CD4-positive, alpha-beta T cell treated with Interferon alpha-2 for 1 hour (primary cell): ENCODE measurements at regions not wholly inside any gene's neighbourhood (a gene's known extent, or its start where the extent isn't known, plus 50 kb on each side); places are given as distances from the start of the nearest gene placed in this dataset.
A peak's percentile ranks its signal among the peaks of the same experiment; 100 is the strongest.

Experiments used
- DNase-seq, 2 donors: peaks; one replicate each; pipeline ENCODE4 v3.0.0-alpha.2; 2020 to 2022

- DNase-seq: peak in 1 of 2 donors; percentile 4
Measured at GRCh38 chr2:40823478-40823877, 371.6 kb upstream of the SLC8A1 start.

- no peak for DNase-seq
Measured at GRCh38 chr2:40824278-40824677, 372.4 kb upstream of the SLC8A1 start.

- DNase-seq: no peak
Measured at GRCh38 chr2:40827392-40827791, 375.5 kb upstream of the SLC8A1 start.

GRCh38 chr2:40831321-40831873 lies 379.5 kb upstream of the SLC8A1 start:
- no peak for DNase-seq

GRCh38 chr2:40841856-40842255 lies 390.0 kb upstream of the SLC8A1 start:
- no peak for DNase-seq

GRCh38 chr2:40844353-40845277 lies 392.7 kb upstream of the SLC8A1 start:
- DNase-seq: no peak

- no peak for DNase-seq
Measured at GRCh38 chr2:40851661-40852060, 399.8 kb upstream of the SLC8A1 start.

GRCh38 chr2:40859617-40860016 lies 407.7 kb upstream of the SLC8A1 start:
- DNase-seq: no peak

GRCh38 chr2:40867829-40868228 lies 415.9 kb upstream of the SLC8A1 start:
- no peak for DNase-seq

- no peak for DNase-seq
Measured at GRCh38 chr2:40872580-40872979, 420.7 kb upstream of the SLC8A1 start.

- no peak for DNase-seq
Measured at GRCh38 chr2:40874380-40874779, 422.5 kb upstream of the SLC8A1 start.

GRCh38 chr2:40877734-40878288 lies 425.9 kb upstream of the SLC8A1 start:
- DNase-seq: no peak

- no peak for DNase-seq
Measured at GRCh38 chr2:40879305-40879704, 427.4 kb upstream of the SLC8A1 start.

- DNase-seq: no peak
Measured at GRCh38 chr2:40886100-40886499, 434.2 kb upstream of the SLC8A1 start.

- DNase-seq: no peak
Measured at GRCh38 chr2:40886655-40887054, 434.8 kb upstream of the SLC8A1 start.

- no peak for DNase-seq
Measured at GRCh38 chr2:40896358-40896757, 444.5 kb upstream of the SLC8A1 start.

- DNase-seq: no peak
Measured at GRCh38 chr2:40914666-40915065, 462.8 kb upstream of the SLC8A1 start.

- no peak for DNase-seq
Measured at GRCh38 chr2:40915651-40916050, 463.8 kb upstream of the SLC8A1 start.

- no peak for DNase-seq
Measured at GRCh38 chr2:40935349-40935748, 483.5 kb upstream of the SLC8A1 start.

GRCh38 chr2:40937284-40937683 lies 485.4 kb upstream of the SLC8A1 start:
- DNase-seq: no peak

- no peak for DNase-seq
Measured at GRCh38 chr2:40953341-40953740, 501.5 kb upstream of the SLC8A1 start.

- DNase-seq: no peak
Measured at GRCh38 chr2:40955042-40955441, 503.2 kb upstream of the SLC8A1 start.

GRCh38 chr2:40955635-40956034 lies 503.7 kb upstream of the SLC8A1 start:
- DNase-seq: no peak

GRCh38 chr2:40957508-40957907 lies 505.6 kb upstream of the SLC8A1 start:
- peak in 1 of 2 donors; percentile 22 for DNase-seq
